ENCODE measurements at regions not wholly inside any gene's neighbourhood (a gene's known extent, or its start where the extent isn't known, plus 50 kb on each side); places are given as distances from the start of the nearest gene placed in this dataset.
"Not testable (repeated sequence)": the region's sequence is repeated elsewhere in the genome, so short reads cannot be mapped to it uniquely, and the experiment has no call there.

DNA sequence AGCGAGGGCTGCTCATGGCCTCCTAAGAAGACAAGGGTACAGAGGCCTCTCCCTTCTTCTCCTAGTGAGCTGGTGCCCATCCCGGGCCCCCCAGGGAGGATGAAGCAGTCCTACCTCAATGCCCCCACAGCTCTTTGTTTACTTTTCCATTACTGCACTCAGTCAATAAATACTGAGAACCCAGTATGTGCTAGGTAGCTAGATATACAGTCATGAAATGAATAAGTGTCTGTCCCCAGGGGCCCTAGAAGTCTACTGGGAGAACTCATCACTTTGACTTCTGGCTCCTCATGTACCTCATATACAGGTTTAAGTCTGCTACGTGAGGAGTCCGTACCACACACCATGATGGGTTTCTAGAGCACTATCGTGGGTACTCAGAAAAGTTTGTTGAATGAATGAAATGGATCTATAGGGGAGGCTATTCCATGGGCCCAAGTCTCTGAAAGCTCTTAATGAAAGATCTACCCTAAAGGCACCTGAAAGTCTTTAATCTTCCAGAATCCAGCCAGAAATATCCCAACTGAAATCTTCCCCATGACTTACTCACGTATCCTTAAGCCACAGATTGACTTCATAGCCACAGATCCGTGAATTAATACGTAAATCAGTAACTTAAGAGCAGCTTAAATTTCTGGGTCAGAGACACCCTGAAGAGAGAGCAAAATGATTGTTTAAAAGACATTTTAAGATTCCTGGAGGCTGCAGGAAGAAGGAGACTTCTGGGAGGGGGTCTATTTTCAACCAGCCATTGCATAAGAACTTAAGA, 51.6 kb upstream of the POMP start:
- DNase-seq: no peak

DNA sequence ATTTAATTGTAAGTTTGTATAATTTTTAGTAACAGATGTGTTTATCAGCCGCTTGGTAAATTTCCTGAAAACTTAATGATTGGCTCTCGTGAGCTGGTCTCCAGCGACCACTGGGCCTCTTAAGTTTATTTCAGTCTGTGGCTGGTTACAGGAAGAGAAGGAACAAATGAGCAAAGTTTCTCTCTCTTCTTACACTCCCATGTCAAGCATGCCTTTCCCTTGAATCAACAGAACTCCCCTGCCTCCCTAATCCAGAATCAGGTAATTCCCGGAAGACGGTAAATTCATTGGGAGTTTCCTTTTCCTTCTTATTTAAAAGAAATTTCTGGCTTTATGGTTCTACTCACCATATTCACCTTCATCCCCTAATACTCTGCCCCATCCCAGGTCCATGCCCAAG, 52.5 kb upstream of the POMP start:
- DNase-seq: no peak

- not testable (repeated sequence) for DNase-seq
Measured at GRCh38 chr13:28605147-28605546, 53.8 kb upstream of the POMP start.

GRCh38 chr13:28603043-28603664, 55.8 kb upstream of the POMP start:
- no peak for DNase-seq

- DNase-seq: no peak
Measured at GRCh38 chr13:28602580-28602979, 56.4 kb upstream of the POMP start.

- DNase-seq: no peak
Measured at GRCh38 chr13:28601581-28601980, 57.3 kb upstream of the POMP start.

DNA sequence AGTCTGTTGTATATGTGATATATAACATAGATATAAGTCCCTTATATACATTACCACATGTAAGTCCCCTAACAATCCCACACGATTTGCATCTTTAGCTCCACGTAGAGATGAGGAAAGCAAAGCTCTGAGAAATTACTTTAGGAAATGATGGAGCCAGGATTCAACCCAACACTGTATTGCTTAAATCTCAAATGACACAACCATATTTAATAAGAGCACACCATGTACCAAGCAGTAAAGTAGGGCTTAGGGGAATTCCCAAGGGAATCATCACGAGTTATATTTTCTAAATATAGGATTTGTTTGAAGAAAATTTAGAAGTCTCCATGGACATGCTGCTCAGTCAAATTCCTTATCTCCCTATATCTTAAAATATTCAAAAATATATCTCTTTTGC, 61.3 kb upstream of the POMP start:
- no peak for DNase-seq

GRCh38 chr13:28590461-28590860, 68.5 kb upstream of the POMP start:
- no peak for DNase-seq

GRCh38 chr13:28588296-28588695, 70.6 kb upstream of the POMP start:
- DNase-seq: no peak

DNA sequence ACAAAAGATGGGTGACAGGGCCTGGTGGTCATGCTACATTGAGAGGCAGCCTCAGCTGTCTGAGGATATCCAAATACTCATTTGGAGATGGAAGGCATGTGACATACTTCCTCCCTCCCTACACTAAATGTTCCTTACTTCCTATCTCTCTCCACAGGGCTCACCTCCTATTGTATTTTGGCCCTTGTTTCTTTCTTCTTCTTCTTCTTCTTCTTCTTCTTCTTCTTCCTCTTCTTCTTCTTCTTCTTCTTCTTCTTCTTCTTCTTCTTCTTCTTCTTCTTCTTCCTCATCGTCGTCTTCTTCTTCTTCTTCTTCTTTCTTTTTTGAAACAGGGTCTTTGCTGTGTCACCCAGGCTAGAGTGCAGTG, 71.8 kb upstream of the POMP start:
- no peak for DNase-seq

- DNase-seq: no peak
Measured at GRCh38 chr13:28586439-28587173, 72.3 kb upstream of the POMP start.

DNA sequence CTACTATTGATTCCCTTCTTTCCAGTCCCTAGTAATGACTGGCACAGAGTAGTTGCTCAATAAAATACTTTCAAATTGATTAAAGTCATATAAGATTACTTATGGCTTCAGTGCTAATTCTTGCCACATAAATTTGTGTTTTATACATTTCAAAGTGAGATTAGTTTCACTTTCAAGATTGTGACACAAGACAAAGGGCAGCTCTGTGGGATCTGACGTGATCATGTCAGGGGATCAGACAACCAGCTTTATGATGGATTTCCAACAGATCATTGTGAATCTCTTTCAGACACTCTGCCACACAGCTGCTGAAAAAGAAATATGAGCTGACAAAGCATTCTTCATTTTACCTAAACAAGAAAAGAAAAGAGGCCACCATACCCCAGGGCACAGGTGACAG, 73.4 kb upstream of the POMP start:
- no peak for DNase-seq

DNA sequence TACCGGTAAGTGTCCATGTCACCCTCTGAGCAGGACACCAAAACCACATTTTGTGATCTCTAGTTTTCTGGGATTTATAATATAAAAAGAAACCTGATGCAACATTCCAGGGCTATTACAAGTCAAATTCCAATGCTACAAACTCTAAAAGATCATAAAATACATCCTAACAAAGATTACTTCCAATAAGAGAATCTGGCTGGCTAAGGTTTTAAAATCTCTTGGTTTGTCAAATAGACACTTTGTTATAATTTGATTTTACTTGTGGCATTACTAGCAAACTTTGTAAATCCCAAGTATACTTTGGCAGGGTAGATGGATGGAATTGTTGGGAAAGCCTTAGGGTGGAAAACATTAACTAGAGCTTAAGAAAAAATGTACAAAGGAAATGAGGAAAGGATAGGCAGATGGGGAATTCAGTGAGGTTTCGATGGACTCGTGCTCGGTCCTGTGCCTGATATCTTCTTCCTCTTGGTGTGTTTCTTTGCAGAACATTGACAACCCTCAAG, 74.0 kb upstream of the POMP start:
- DNase-seq: peak; percentile 34

DNA sequence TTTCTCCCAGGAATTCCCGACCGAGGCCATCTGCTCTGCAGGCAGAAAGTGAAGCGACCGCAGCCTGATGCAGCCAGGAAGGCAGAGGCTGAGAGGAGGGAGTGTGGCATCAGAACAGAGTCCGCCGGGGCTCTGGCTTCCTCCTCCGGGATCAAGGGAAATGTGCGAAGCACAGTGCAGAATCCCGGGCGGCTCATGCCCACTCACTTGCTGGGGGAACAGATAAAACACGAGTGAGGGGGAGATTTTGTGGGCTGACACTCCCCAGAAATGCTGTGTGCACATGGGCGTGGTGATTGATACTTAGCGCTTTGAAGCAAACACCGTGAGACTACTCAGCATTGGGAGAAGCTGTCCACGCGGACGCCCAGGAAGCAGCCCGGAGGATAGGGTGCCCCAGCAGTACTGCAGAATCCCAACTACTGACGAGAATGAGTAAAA, 75.3 kb upstream of the POMP start:
- no peak for DNase-seq

DNA sequence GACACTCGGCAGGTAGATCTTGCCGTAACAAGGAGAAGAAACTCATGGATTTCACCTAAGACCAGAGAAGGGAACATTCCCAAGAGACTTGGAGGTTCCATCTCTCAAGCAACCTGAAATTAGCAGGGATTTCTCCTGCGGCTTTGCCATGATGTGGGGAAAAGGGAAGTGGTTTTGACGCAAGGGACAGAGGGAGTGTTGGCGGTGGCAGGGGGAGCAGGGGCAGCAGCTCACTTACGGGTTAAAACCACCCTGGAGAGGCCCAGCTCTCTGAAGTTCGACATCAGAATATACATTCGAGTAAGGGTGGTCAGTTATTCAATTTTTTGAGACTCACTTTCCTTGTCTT, 76.1 kb upstream of the POMP start:
- no peak for DNase-seq

- DNase-seq: no peak
Measured at GRCh38 chr13:28582225-28582891, 76.6 kb upstream of the POMP start.

DNA sequence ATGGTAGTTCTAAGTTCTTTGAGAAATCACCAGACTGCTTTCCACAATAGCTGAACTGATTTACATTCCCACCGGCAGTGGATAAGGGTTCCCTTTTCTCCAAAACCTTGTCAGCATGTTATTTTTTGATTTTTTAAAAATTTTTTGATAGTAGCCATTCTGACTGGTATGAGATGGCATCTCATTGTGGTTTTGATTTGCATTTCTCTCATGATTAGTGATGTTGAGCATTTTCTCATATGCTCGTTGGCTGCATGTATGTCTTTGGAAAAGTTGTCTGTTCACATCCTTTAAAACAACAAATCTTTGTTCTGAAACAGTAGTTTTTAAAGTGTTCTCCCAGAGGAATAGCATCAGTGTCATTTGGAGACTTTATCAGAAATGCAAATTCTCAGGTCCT, 77.5 kb upstream of the POMP start:
- DNase-seq: no peak

- DNase-seq: no peak
Measured at GRCh38 chr13:28579736-28580135, 79.2 kb upstream of the POMP start.

DNA sequence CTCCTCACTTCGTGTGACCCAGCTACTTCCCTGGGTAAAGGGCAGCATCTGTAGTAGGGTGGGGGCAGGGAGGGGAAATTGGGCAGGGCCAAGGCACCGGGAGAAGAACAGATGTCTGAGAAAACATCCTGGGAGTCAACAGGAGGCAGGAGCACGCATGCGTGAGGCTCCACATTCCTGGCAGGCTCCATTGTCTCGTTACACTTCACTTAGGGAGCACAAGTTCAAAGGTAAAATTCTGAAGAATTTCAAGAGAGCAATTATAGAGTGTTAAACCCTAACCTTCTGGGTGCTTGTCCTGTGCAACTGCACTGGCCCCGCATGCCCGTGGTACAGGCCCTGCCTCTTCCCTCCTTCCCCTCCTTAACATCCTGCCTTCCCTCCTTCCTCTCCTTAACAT, 79.6 kb upstream of the POMP start:
- DNase-seq: no peak

DNA sequence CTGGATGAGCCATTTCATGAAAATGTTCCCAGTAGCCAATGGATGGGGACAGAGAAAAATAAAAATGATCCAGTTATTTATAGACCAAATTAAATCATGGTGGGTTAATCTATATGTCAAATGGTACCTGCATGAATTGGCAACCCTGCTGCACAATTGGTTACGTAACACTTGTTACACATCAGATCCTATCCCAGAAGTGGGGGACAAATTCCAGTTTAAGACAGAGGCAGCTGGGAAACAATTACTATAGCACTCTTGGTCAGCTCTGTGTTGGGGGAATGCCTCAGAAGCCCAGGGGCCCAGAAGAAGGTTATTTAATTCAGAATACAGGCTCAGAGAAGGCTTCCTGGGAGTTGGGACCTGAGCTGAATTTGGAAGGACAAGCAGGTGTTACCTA, 81.1 kb upstream of the FLT1 start:
- DNase-seq: no peak

DNA sequence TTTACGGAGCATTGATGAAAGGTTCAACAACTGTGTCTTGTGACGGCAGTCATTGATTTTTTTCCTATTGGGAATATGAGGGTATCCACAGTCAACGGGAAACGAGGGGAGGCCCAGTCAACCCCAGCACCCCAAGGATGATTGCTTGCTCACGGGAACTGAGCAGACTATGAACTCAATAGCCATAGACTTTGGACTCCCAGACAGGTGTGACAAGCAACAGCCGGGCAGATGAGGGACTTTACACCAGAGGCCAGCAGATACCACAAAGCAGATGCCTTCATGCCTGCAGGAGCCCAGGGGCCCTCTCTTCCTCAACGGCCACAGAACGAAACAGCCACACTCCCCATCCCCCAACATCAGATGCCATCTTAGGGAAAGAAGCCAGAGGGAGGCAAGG, 80.3 kb upstream of the FLT1 start:
- DNase-seq: no peak

DNA sequence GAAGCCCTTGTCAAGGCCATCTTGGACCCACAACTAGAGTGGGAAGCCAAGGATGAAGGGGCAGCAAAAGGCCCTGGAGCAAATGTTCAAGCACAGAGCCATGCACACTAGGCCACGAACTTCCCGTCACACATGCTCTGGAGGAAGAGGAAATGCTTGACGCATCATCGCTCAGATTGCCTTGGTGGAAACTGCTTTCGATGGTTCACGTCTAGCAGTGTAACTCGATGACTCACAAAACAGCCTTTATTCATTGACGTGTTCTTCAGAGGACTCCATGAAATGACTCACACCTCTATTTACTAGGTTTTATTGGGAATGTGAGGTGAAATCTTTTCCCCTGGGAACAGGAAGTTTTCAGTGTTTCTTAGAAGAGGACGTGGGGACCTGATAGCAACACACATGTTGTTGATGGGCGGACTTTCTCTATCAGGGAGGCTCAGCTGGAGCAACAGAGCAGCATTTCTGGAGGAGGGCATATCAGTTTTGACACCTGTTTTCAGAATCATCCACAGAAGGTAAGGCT, 79.8 kb upstream of the FLT1 start:
- peak; percentile 82 for DNase-seq

Measured in amniotic stem cell (primary cell).